Colonic mucosa (tissue), 4 donors: ENCODE measurements at regions not wholly inside any gene's neighbourhood (a gene's known extent, or its start where the extent isn't known, plus 50 kb on each side); places are given as distances from the start of the nearest gene placed in this dataset.
A peak's percentile ranks its signal among the peaks of the same experiment; 100 is the strongest.

Experiments used
- DNase-seq: peaks from one replicate; pipeline ENCODE4 v3.0.0-alpha.2; 2020
- H3K27ac ChIP-seq: fragments of 200-600 bp; one replicate; pipeline ENCODE4 v1.8.0; 2021
- H3K27me3 ChIP-seq: fragments of 200-600 bp; one replicate; pipeline ENCODE4 v1.8.0; 2021
- H3K36me3 ChIP-seq: fragments of 200-600 bp; one replicate; pipeline ENCODE4 v1.8.0; 2021
- H3K4me1 ChIP-seq: fragments of 200-600 bp; one replicate; pipeline ENCODE4 v1.8.0; 2021; ENCODE audit warnings: mild to moderate bottlenecking
- H3K4me3 ChIP-seq: fragments of 200-600 bp; one replicate; pipeline ENCODE4 v1.8.0; 2021
- H3K9ac ChIP-seq, 2 donors: one replicate each; pipeline ENCODE4 v1.7.0; 2013; ENCODE audit warnings: control low read depth in 2 of 2, low read depth in 2 of 2, low read length in 2 of 2
- H3K9me3 ChIP-seq: fragments of 200-600 bp; one replicate; pipeline ENCODE4 v1.8.0; 2021
- CTCF ChIP-seq: fragments of 200-600 bp; IDR thresholded peaks from one replicate; pipeline ENCODE4 v1.8.0; 2022; ENCODE audit warnings: antibody characterized with exemption, mild to moderate bottlenecking
- intact Hi-C: fragments of 100-400 bp; cut with DNase I; formaldehyde crosslinking; loops from one replicate; pipeline ENCODE4 v1.14.1; 2022
- donor health status: healthy.
- donor health status: DM: no; HTN: no; CAD: no.
- donor health status: DM: no; HTN: no; CAD: no.

DNA sequence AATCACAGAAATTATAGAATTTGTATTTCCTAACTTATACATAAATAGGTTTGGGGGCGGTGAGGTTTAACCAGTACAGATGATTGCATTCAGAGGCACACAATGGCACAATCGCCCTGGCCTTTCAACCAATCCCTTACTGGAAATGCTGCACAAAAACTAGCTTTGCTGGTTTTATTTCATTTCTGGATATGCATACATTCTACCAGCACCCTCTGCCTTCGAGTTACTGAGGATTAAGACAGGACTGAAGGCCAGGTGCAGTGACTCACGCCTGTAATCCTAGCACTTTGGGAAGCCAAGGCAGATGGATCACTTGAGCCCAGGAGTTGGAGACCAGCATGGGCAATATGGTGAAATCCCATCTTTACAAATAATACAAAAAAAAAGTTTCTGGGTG lies 336.1 kb downstream of the ARRDC4 start:
- Histone ChIP-seq H3K27me3 (no peaks in the 10 kb centered on the region), H3K4me3 (no peak overlapping the region), H3K36me3 (no peaks in the 10 kb centered on the region), H3K4me1 (no peaks in the 10 kb centered on the region), H3K9ac (no peak overlapping the region), H3K9me3 (no peaks in the 10 kb centered on the region), H3K27ac (no peak overlapping the region)
- no peak for TF ChIP-seq CTCF
- no peak for DNase-seq
- intact Hi-C loops, result no loop called here

- Histone ChIP-seq H3K4me3 (no peak overlapping the region), H3K27ac (no peak overlapping the region), H3K9ac (no peak overlapping the region), H3K9me3 (no peaks in the 10 kb centered on the region), H3K27me3 (no peaks in the 10 kb centered on the region), H3K36me3 (no peaks in the 10 kb centered on the region), H3K4me1 (no peaks in the 10 kb centered on the region)
- no peak for TF ChIP-seq CTCF
- intact Hi-C loops, result no loop called here
- no peak for DNase-seq
Measured at GRCh38 chr15:98304371-98304770, 343.9 kb downstream of the ARRDC4 start.

DNA sequence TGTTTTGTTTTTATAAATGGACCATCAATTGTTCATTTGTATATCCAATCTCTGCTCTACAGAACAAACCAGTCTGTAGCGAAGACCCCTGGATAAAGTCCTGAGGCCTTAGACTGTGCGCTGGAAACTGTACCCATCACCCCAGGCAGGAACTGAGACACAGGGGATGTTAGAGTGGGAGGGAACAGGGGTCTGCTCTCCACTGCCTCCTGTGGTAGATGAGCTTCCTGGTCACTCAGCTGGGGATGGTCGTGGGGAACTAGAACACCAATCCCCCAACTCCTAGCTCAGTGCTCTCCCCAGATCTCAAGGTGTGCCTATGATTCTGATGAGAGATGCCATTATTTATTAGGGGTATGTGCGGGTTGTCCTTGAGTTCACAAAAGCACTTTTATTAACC lies 340.2 kb upstream of the IGF1R start:
- H3K27me3 ChIP-seq, result no peaks in the 10 kb centered on the region
- DNase-seq, result no peak
- intact Hi-C loops, result no loop called here

DNA sequence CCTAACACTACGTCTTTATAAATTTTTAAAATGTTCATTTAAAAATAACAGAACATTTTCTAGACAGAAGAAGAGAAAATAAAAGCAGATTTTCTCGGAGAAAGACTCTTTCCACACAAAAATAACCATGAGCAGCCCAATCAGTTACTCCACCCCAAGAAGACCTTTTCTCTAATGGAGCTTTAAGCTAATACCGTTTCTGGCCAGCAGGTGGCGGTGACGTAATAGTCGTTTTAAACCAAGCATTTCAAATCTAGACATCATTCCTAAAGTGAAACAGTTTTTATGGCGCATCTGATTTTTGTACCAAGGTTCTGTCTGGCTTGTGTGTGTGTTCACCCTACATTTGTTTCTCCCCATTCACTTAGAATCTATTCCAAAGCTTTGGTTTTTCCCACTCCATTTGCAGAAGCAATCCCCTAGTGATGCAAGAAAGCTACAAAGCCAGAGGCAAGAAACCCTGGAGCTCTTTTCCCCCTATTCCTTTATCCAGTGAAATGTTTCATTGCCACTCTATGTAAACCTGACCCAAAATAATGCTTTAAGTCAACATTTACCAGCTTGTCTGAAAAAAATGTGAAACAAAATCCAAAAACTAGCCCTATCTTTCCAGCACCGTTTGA lies 336.7 kb upstream of the IGF1R start:
- no peaks in the 10 kb centered on the region for H3K9me3 ChIP-seq
- intact Hi-C loops, result loop anchor here (2.0 kb wide), 1 partner anchor 109 kb away; no protein-coding TSS in a partner anchor

More for the DNA sequence above, 340.2 kb upstream of the IGF1R start:
- H3K9me3 ChIP-seq, result no peaks in the 10 kb centered on the region
- no peak overlapping the region for H3K27ac ChIP-seq
- H3K4me3 ChIP-seq, result no peak overlapping the region
- no peaks in the 10 kb centered on the region for H3K4me1 ChIP-seq
- H3K36me3 ChIP-seq, result no peaks in the 10 kb centered on the region
- no peak overlapping the region for H3K9ac ChIP-seq
- TF ChIP-seq CTCF, result no peak

GRCh38 chr15:98312913-98313312 lies 335.4 kb upstream of the IGF1R start:
- Histone ChIP-seq H3K9me3 (no peaks in the 10 kb centered on the region), H3K27ac (no peak overlapping the region), H3K27me3 (no peaks in the 10 kb centered on the region), H3K36me3 (no peaks in the 10 kb centered on the region), H3K9ac (no peak overlapping the region), H3K4me3 (no peak overlapping the region), H3K4me1 (no peaks in the 10 kb centered on the region)
- DNase-seq, result no peak
- TF ChIP-seq CTCF, result no peak
- intact Hi-C loops, result no loop called here

More for the DNA sequence above, 336.7 kb upstream of the IGF1R start:
- Histone ChIP-seq H3K4me3 (no peak overlapping the region), H3K9ac (no peak overlapping the region), H3K4me1 (no peaks in the 10 kb centered on the region), H3K27me3 (no peaks in the 10 kb centered on the region), H3K27ac (no peak overlapping the region), H3K36me3 (no peaks in the 10 kb centered on the region)
- TF ChIP-seq CTCF, result peak; percentile 88
- DNase-seq, result peak; percentile 84
